ENCODE measurements at regions not wholly inside any gene's neighbourhood (a gene's known extent, or its start where the extent isn't known, plus 50 kb on each side); places are given as distances from the start of the nearest gene placed in this dataset.

DNA sequence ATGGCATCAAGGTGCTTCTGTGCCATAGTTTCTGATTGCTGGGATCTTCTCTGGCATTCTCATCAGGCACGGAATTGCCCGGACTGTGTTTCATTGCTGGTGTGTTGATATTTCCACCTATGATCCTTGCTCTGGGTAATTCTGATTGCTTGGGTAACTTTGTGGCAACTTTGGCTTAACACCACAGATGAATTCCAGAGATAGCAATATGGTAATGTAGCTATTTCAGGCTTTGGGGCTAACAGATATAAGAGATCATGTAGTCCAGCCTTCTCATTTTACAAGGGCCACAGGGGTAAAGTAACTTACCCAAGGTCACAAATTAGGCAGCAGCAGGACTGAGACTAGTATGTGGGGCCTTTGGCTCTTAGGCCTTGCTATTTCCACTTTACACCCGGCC lies 53.9 kb upstream of the PLPP4 start:
- TF ChIP-seq, protein P1, sequence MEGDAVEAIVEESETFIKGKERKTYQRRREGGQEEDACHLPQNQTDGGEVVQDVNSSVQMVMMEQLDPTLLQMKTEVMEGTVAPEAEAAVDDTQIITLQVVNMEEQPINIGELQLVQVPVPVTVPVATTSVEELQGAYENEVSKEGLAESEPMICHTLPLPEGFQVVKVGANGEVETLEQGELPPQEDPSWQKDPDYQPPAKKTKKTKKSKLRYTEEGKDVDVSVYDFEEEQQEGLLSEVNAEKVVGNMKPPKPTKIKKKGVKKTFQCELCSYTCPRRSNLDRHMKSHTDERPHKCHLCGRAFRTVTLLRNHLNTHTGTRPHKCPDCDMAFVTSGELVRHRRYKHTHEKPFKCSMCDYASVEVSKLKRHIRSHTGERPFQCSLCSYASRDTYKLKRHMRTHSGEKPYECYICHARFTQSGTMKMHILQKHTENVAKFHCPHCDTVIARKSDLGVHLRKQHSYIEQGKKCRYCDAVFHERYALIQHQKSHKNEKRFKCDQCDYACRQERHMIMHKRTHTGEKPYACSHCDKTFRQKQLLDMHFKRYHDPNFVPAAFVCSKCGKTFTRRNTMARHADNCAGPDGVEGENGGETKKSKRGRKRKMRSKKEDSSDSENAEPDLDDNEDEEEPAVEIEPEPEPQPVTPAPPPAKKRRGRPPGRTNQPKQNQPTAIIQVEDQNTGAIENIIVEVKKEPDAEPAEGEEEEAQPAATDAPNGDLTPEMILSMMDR (IDR thresholded peaks at IDR 0.05; ENCODE audit: borderline replicate concordance, insufficient read depth, low read depth, low read length): no peak
- H3K4me3 ChIP-seq (ENCODE audit: low read depth, low read length): no peak overlapping the region

DNA sequence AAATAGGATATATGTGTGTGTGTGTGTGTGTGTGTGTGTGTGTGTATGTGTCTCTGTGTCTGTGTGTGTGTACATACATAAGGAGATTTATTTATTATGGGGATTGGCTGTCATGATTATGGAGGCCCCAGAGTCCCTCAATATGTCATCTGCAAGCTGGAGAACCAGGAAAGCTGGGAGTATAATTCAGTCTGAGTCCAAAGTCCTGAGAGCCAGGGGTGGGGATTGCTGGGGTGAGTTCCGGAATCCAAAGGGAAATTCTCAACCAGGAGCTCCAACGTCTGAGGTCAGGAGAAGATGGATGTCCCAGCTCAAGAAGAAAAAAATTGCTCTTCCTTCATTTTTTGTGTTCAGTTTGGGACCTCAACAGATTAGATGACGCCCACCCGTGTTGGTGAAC lies 50.7 kb upstream of the PLPP4 start:
- no peak overlapping the region for H3K4me3 ChIP-seq (ENCODE audit: low read depth, low read length)
- TF ChIP-seq, protein P1 (IDR thresholded peaks at IDR 0.05; ENCODE audit: borderline replicate concordance, insufficient read depth, low read depth, low read length): no peak
